NCI-H446 (cell line): ENCODE measurements at regions not wholly inside any gene's neighbourhood (a gene's known extent, or its start where the extent isn't known, plus 50 kb on each side); places are given as distances from the start of the nearest gene placed in this dataset.

Source experiments
- DNase-seq, 2 experiments: peaks; one replicate each; lab custom pipeline; 2025; lab: John Stamatoyannopoulos, UW

- DNase-seq, result no peak
Measured at GRCh38 chr12:132424811-132425210, 65.1 kb upstream of the FBRSL1 start.

- no peak for DNase-seq
Measured at GRCh38 chr12:132423820-132424645, 65.9 kb upstream of the FBRSL1 start.

GRCh38 chr12:132423251-132423819, 66.6 kb upstream of the FBRSL1 start:
- DNase-seq, result no peak

GRCh38 chr12:132422381-132423043, 67.4 kb upstream of the FBRSL1 start:
- no peak for DNase-seq

GRCh38 chr12:132422040-132422380, 67.9 kb upstream of the FBRSL1 start:
- no peak for DNase-seq

- DNase-seq, result no peak
Measured at GRCh38 chr12:132419631-132420246, 70.2 kb upstream of the FBRSL1 start.

- no peak for DNase-seq
Measured at GRCh38 chr12:132418393-132418925, 71.5 kb upstream of the FBRSL1 start.

GRCh38 chr12:132417741-132418140, 72.2 kb upstream of the FBRSL1 start:
- no peak for DNase-seq

GRCh38 chr12:132416827-132417226, 73.1 kb upstream of the FBRSL1 start:
- no peak for DNase-seq

GRCh38 chr12:132416121-132416673, 73.8 kb upstream of the FBRSL1 start:
- no peak for DNase-seq

- no peak for DNase-seq
Measured at GRCh38 chr12:132415327-132416120, 74.4 kb upstream of the FBRSL1 start.

GRCh38 chr12:132414634-132415326, 75.2 kb upstream of the FBRSL1 start:
- DNase-seq, result peak; percentile 38 to 81

GRCh38 chr12:132413931-132414588, 75.9 kb upstream of the FBRSL1 start:
- peak in 1 of 2 experiments; percentile 10 for DNase-seq

GRCh38 chr12:132411457-132411856, 78.5 kb upstream of the FBRSL1 start:
- DNase-seq, result no peak

GRCh38 chr12:132410849-132411248, 79.1 kb upstream of the FBRSL1 start:
- no peak for DNase-seq

- no peak for DNase-seq
Measured at GRCh38 chr12:132410296-132410625, 79.7 kb upstream of the FBRSL1 start.

- DNase-seq, result no peak
Measured at GRCh38 chr12:132409495-132410295, 80.3 kb upstream of the FBRSL1 start.

GRCh38 chr12:132408626-132409494, 79.5 kb upstream of the GALNT9 start:
- DNase-seq, result no peak
